ENCODE measurements at regions not wholly inside any gene's neighbourhood (a gene's known extent, or its start where the extent isn't known, plus 50 kb on each side); places are given as distances from the start of the nearest gene placed in this dataset.

GRCh38 chr9:107698779-107699178 lies 209.2 kb upstream of the KLF4 start:
- TF ChIP-seq CTCF (conservative IDR thresholded peaks at IDR 0.05 in 1 of 2, IDR thresholded peaks at IDR 0.05 in 1 of 2; ENCODE audit: extremely low read depth in 1 of 2, insufficient read depth in 1 of 2, low read depth in 1 of 2, low read length in 2 of 2) (no peak), EZH2 (IDR thresholded peaks at IDR 0.05; ENCODE audit: borderline replicate concordance, low read length) (no peak)
